ENCODE measurements at regions not wholly inside any gene's neighbourhood (a gene's known extent, or its start where the extent isn't known, plus 50 kb on each side); places are given as distances from the start of the nearest gene placed in this dataset.
A peak's percentile ranks its signal among the peaks of the same experiment; 100 is the strongest.

- peak overlapping the region; percentile 69 for H3K27ac ChIP-seq (ENCODE audit: low read length)
- DNase-seq (peak in 2 of 3 donors; percentile 42 to 47), ATAC-seq (peak; percentile 77)
- WGBS, result 38% methylated on average over 17 of the region's 17 CpGs
- intact Hi-C loops (cut with DNase I), result no loop called here
- no peaks in the 10 kb centered on the region for H3K27me3 ChIP-seq (ENCODE audit: control insufficient read depth, insufficient read depth)
- peak overlapping the region; percentile 36 for H3K4me3 ChIP-seq (ENCODE audit: low read length)
- H3K9me3 ChIP-seq (ENCODE audit: control insufficient read depth, low read length), result no peaks in the 10 kb centered on the region
- H3K4me1 ChIP-seq (ENCODE audit: control insufficient read depth, insufficient read depth, low read length), result peaks cover 5% of the 10 kb centered on the region
Observed at GRCh38 chr11:122309262-122309925, 193.4 kb upstream of the BLID start.

GRCh38 chr11:122308226-122308625 lies 192.2 kb upstream of the BLID start:
- Histone ChIP-seq H3K4me1 (ENCODE audit: control insufficient read depth, insufficient read depth, low read length) (peaks cover 1% of the 10 kb centered on the region), H3K27me3 (ENCODE audit: control insufficient read depth, insufficient read depth) (no peaks in the 10 kb centered on the region), H3K4me3 (ENCODE audit: low read length) (peak overlapping the region; percentile 36), H3K27ac (ENCODE audit: low read length) (no peak overlapping the region), H3K9me3 (ENCODE audit: control insufficient read depth, low read length) (no peaks in the 10 kb centered on the region)
- ATAC-seq, result no peak
- WGBS, result 67% methylated on average over 4 of the region's 4 CpGs
- intact Hi-C loops (cut with DNase I), result no loop called here
- no peak for DNase-seq

GRCh38 chr11:122307476-122308035 lies 191.5 kb upstream of the BLID start:
- ATAC-seq (no peak), DNase-seq (no peak)
- peak overlapping the region; percentile 36 for H3K4me3 ChIP-seq (ENCODE audit: low read length)
- no peaks in the 10 kb centered on the region for H3K4me1 ChIP-seq (ENCODE audit: control insufficient read depth, insufficient read depth, low read length)
- no peaks in the 10 kb centered on the region for H3K9me3 ChIP-seq (ENCODE audit: control insufficient read depth, low read length)
- peak overlapping the region; percentile 71 for H3K27ac ChIP-seq (ENCODE audit: low read length)
- intact Hi-C loops (cut with DNase I), result no loop called here
- 56% methylated on average over 4 of the region's 4 CpGs for WGBS
- H3K27me3 ChIP-seq (ENCODE audit: control insufficient read depth, insufficient read depth), result no peaks in the 10 kb centered on the region

- peak overlapping the region; percentile 94 for H3K27ac ChIP-seq (ENCODE audit: low read length)
- DNase-seq, result no peak
Observed at GRCh38 chr11:122306831-122307391, 190.9 kb upstream of the BLID start.

GRCh38 chr11:122305426-122306320 lies 189.7 kb upstream of the BLID start:
- DNase-seq (no peak), ATAC-seq (peak in 1 of 2 donors; percentile 70)
- no peaks in the 10 kb centered on the region for H3K27me3 ChIP-seq (ENCODE audit: control insufficient read depth, insufficient read depth)
- intact Hi-C loops (cut with DNase I), result no loop called here
- H3K4me1 ChIP-seq (ENCODE audit: control insufficient read depth, insufficient read depth, low read length), result no peaks in the 10 kb centered on the region
- 66% methylated on average over 9 of the region's 9 CpGs for WGBS
- H3K9me3 ChIP-seq (ENCODE audit: control insufficient read depth, low read length), result no peaks in the 10 kb centered on the region
- peak overlapping the region; percentile 27 for H3K4me3 ChIP-seq (ENCODE audit: low read length)
- no peak overlapping the region for H3K27ac ChIP-seq (ENCODE audit: low read length)

More at GRCh38 chr11:122306831-122307391, 190.9 kb upstream of the BLID start:
- intact Hi-C loops (cut with DNase I), result no loop called here
- peak overlapping the region; percentile 36 for H3K4me3 ChIP-seq (ENCODE audit: low read length)
- WGBS, result 36% methylated on average over 9 of the region's 9 CpGs
- no peaks in the 10 kb centered on the region for H3K4me1 ChIP-seq (ENCODE audit: control insufficient read depth, insufficient read depth, low read length)
- H3K27me3 ChIP-seq (ENCODE audit: control insufficient read depth, insufficient read depth), result no peaks in the 10 kb centered on the region
- no peak for ATAC-seq
- no peaks in the 10 kb centered on the region for H3K9me3 ChIP-seq (ENCODE audit: control insufficient read depth, low read length)

- intact Hi-C loops (cut with DNase I), result no loop called here
- Histone ChIP-seq H3K9me3 (ENCODE audit: control insufficient read depth, low read length) (no peaks in the 10 kb centered on the region), H3K27me3 (ENCODE audit: control insufficient read depth, insufficient read depth) (no peaks in the 10 kb centered on the region), H3K27ac (ENCODE audit: low read length) (no peak overlapping the region), H3K4me3 (ENCODE audit: low read length) (no peak overlapping the region), H3K4me1 (ENCODE audit: control insufficient read depth, insufficient read depth, low read length) (no peaks in the 10 kb centered on the region)
- no peak for ATAC-seq
- WGBS, result 55% methylated on average over 1 of the region's 1 CpG
- no peak for DNase-seq
Observed at GRCh38 chr11:122304973-122305372, 189.0 kb upstream of the BLID start.

GRCh38 chr11:122304306-122304705 lies 188.3 kb upstream of the BLID start:
- DNase-seq (no peak), ATAC-seq (no peak)
- no peak overlapping the region for H3K27ac ChIP-seq (ENCODE audit: low read length)
- WGBS, result 65% methylated on average over 2 of the region's 2 CpGs
- intact Hi-C loops (cut with DNase I), result no loop called here
- no peaks in the 10 kb centered on the region for H3K9me3 ChIP-seq (ENCODE audit: control insufficient read depth, low read length)
- H3K4me3 ChIP-seq (ENCODE audit: low read length), result no peak overlapping the region
- no peaks in the 10 kb centered on the region for H3K27me3 ChIP-seq (ENCODE audit: control insufficient read depth, insufficient read depth)
- no peaks in the 10 kb centered on the region for H3K4me1 ChIP-seq (ENCODE audit: control insufficient read depth, insufficient read depth, low read length)

- WGBS, result 65% methylated on average over 3 of the region's 3 CpGs
Observed at GRCh38 chr11:122294041-122294440, 178.0 kb upstream of the BLID start.

GRCh38 chr11:122293296-122294023 lies 177.4 kb upstream of the BLID start:
- DNase-seq (no peak), ATAC-seq (peak; percentile 56 to 70)
- WGBS, result 73% methylated on average over 5 of the region's 5 CpGs
- peaks cover 2% of the 10 kb centered on the region for H3K9me3 ChIP-seq (ENCODE audit: control insufficient read depth, low read length)
- H3K4me1 ChIP-seq (ENCODE audit: control insufficient read depth, insufficient read depth, low read length), result peaks cover 4% of the 10 kb centered on the region
- intact Hi-C loops (cut with DNase I), result loop anchor here in 1 of 4 donors (10.0 kb wide), 1 partner anchor 211 kb away; no protein-coding TSS in a partner anchor
- H3K27ac ChIP-seq (ENCODE audit: low read length), result no peak overlapping the region
- no peak overlapping the region for H3K4me3 ChIP-seq (ENCODE audit: low read length)
- no peaks in the 10 kb centered on the region for H3K27me3 ChIP-seq (ENCODE audit: control insufficient read depth, insufficient read depth)

More at GRCh38 chr11:122294041-122294440, 178.0 kb upstream of the BLID start:
- no peak overlapping the region for H3K27ac ChIP-seq (ENCODE audit: low read length)
- H3K4me1 ChIP-seq (ENCODE audit: control insufficient read depth, insufficient read depth, low read length), result peaks cover 4% of the 10 kb centered on the region
- H3K9me3 ChIP-seq (ENCODE audit: control insufficient read depth, low read length), result peaks cover 4% of the 10 kb centered on the region
- intact Hi-C loops (cut with DNase I), result loop anchor here in 1 of 4 donors (10.0 kb wide), 1 partner anchor 211 kb away; no protein-coding TSS in a partner anchor
- no peak overlapping the region for H3K4me3 ChIP-seq (ENCODE audit: low read length)
- ATAC-seq (no peak), DNase-seq (no peak)
- no peaks in the 10 kb centered on the region for H3K27me3 ChIP-seq (ENCODE audit: control insufficient read depth, insufficient read depth)

- WGBS, result 50% methylated on average over 11 of the region's 11 CpGs
- H3K4me1 ChIP-seq (ENCODE audit: control insufficient read depth, insufficient read depth, low read length), result no peaks in the 10 kb centered on the region
- DNase-seq, result peak in 1 of 3 donors; percentile 39
- no peak overlapping the region for H3K27ac ChIP-seq (ENCODE audit: low read length)
- H3K27me3 ChIP-seq (ENCODE audit: control insufficient read depth, insufficient read depth), result no peaks in the 10 kb centered on the region
- no peaks in the 10 kb centered on the region for H3K9me3 ChIP-seq (ENCODE audit: control insufficient read depth, low read length)
- no peak overlapping the region for H3K4me3 ChIP-seq (ENCODE audit: low read length)
- intact Hi-C loops (cut with DNase I), result no loop called here
- no peak for ATAC-seq
Observed at GRCh38 chr11:122287401-122287800, 171.4 kb upstream of the BLID start.

All from right cardiac atrium (tissue), 5 donors.